GM12878 (cell line): ENCODE measurements at regions not wholly inside any gene's neighbourhood (a gene's known extent, or its start where the extent isn't known, plus 50 kb on each side); places are given as distances from the start of the nearest gene placed in this dataset.

Source experiments
- ATAC-seq: fragments of 200-7000 bp; cut with Tn5 transposase; 3 replicates; pipeline ENCODE4 v1.9.1; 2020; ENCODE audit warnings: mild to moderate bottlenecking, moderate library complexity
- BruUV-seq: library from RNA; stranded (reverse); fragments of 400-500 nt; replicated peaks from 2 replicates; lab custom pipeline; 2021; lab: Mats Ljungman, UMichigan
- CTCF ChIA-PET: fragments of 300-600 bp; sonication (Branson Sonifier 250); formaldehyde crosslinking; extraction: SDS; loops from one replicate; lab custom pipeline; 2021; ENCODE audit warnings: inconsistent platforms; lab: Yijun Ruan, JAX
- POLR2A ChIA-PET: fragments of 350-600 bp; formaldehyde crosslinking; extraction: SDS; loops from one replicate; lab custom pipeline; 2021; ENCODE audit warnings: inconsistent platforms; lab: Charles Lee
- RAD21 ChIA-PET: fragments of 300-600 bp; sonication (Branson Sonifier 250); formaldehyde crosslinking; loops from one replicate; lab custom pipeline; 2023; ENCODE audit warnings: antibody characterized with exemption; ENCODE audit not compliant: unreplicated experiment; lab: Charles Lee
- SMC1A ChIA-PET: fragments of 300-600 bp; sonication (Branson Sonifier 250); formaldehyde crosslinking; loops from one replicate; lab custom pipeline; 2023; ENCODE audit not compliant: unreplicated experiment, uncharacterized antibody; lab: Charles Lee
- DNase-seq: peaks from one replicate; pipeline ENCODE4 v3.0.0-alpha.2; 2011; ENCODE audit warnings: low read depth, low spot score
- FAIRE-seq: peaks from 3 replicates; lab custom pipeline; 2011; peaks lifted over from hg19 to GRCh38; lab: Jason Lieb, UNC
- H2AFZ ChIP-seq: 2 replicates; pipeline ENCODE4 v1.6.0; 2011; ENCODE audit warnings: low read depth, low read length, control low read depth; ENCODE audit not compliant: control insufficient read depth
- H3K27ac ChIP-seq: 2 replicates; pipeline ENCODE4 v1.5.1; 2011; ENCODE audit warnings: control low read depth; ENCODE audit not compliant: control insufficient read depth, insufficient read depth
- H3K27me3 ChIP-seq, 2 experiments: replicated peaks in 1 of 2; 2 replicates each; pipeline versions ENCODE4 v1.6.0 to v1.6.1; 2011; ENCODE audit warnings: low read length in 1 of 2; ENCODE audit not compliant: control insufficient read depth in 2 of 2, insufficient read depth in 2 of 2
- H3K36me3 ChIP-seq, 2 experiments: 2 replicates each; pipeline ENCODE4 v1.5.1; 2011; ENCODE audit warnings: low read length in 1 of 2; ENCODE audit not compliant: control insufficient read depth in 2 of 2, insufficient read depth in 2 of 2
- H3K4me1 ChIP-seq: 2 replicates; pipeline ENCODE4 v1.6.1; 2011; ENCODE audit warnings: mild to moderate bottlenecking, low read length, moderate library complexity, mixed read lengths; ENCODE audit not compliant: control insufficient read depth, insufficient read depth
- H3K4me2 ChIP-seq: 2 replicates; pipeline ENCODE4 v1.6.0; 2011; ENCODE audit warnings: control low read depth; ENCODE audit not compliant: control insufficient read depth, insufficient read depth
- H3K4me3 ChIP-seq: fragments of 200-600 bp; sonication (generic); 2 replicates; pipeline ENCODE4 v1.5.1; 2016
- H3K79me2 ChIP-seq: 2 replicates; pipeline ENCODE4 v1.6.0; 2011; ENCODE audit warnings: low read length; ENCODE audit not compliant: control insufficient read depth, insufficient read depth
- H3K9ac ChIP-seq: 2 replicates; pipeline ENCODE4 v1.8.0; 2011; ENCODE audit warnings: low read length, control low read depth, mixed read lengths; ENCODE audit not compliant: control insufficient read depth, insufficient read depth
- H3K9me3 ChIP-seq: replicated peaks from 3 replicates; pipeline ENCODE4 v1.5.1; 2011; ENCODE audit warnings: mild to moderate bottlenecking, low read length; ENCODE audit not compliant: control insufficient read depth, insufficient read depth
- H4K20me1 ChIP-seq: 2 replicates; pipeline ENCODE4 v1.6.0; 2011; ENCODE audit not compliant: control insufficient read depth, insufficient read depth
- ASH2L ChIP-seq: fragments of 300-600, 200-600 bp; sonication (generic); IDR thresholded peaks from 2 replicates; pipeline ENCODE4 v1.6.1; 2017; ENCODE audit warnings: low read depth, mild to moderate bottlenecking, borderline replicate concordance
- BCLAF1 ChIP-seq: fragments of 450-650 bp; IDR thresholded peaks from 2 replicates; pipeline ENCODE4 v1.6.1; 2017; ENCODE audit warnings: antibody characterized with exemption, mild to moderate bottlenecking, moderate library complexity
- CHD1 ChIP-seq: IDR thresholded peaks from 2 replicates; pipeline ENCODE4 v1.6.1; 2012; ENCODE audit warnings: low read depth, low read length, improper control_type of control experiment
- CHD2 ChIP-seq: IDR thresholded peaks from 2 replicates; pipeline ENCODE4 v1.6.1; 2011; ENCODE audit warnings: low read depth, low read length, improper control_type of control experiment, borderline replicate concordance
- ESRRA ChIP-seq: IDR thresholded peaks from 2 replicates; pipeline ENCODE4 v1.6.1; 2012; ENCODE audit warnings: mild to moderate bottlenecking, low read length, improper control_type of control experiment
- IRF3 ChIP-seq: fragments of 450-650 bp; IDR thresholded peaks from 2 replicates; pipeline ENCODE4 v1.6.1; 2014; ENCODE audit warnings: mild to moderate bottlenecking
- LARP7 ChIP-seq: fragments of 450-650 bp; IDR thresholded peaks from 2 replicates; pipeline ENCODE4 v1.6.1; 2017; ENCODE audit warnings: mild to moderate bottlenecking
- MEF2A ChIP-seq: IDR thresholded peaks from 2 replicates; pipeline ENCODE4 v1.6.1; 2011; ENCODE audit warnings: low read depth, mild to moderate bottlenecking, low read length, moderate library complexity; ENCODE audit not compliant: insufficient read depth
- MEF2B ChIP-seq: fragments of 450-650 bp; IDR thresholded peaks from 2 replicates; pipeline ENCODE4 v1.6.1; 2018; ENCODE audit warnings: mild to moderate bottlenecking, moderate library complexity; ENCODE audit not compliant: partially characterized antibody, poor library complexity, severe bottlenecking
- MLLT1 ChIP-seq: fragments of 450-650 bp; IDR thresholded peaks from 2 replicates; pipeline ENCODE4 v1.6.1; 2016; ENCODE audit warnings: mild to moderate bottlenecking
- NFXL1 ChIP-seq: fragments of 450-650 bp; IDR thresholded peaks from 2 replicates; pipeline ENCODE4 v1.6.1; 2017; ENCODE audit warnings: antibody characterized with exemption, mild to moderate bottlenecking, borderline replicate concordance
- NFYB ChIP-seq: IDR thresholded peaks from 2 replicates; pipeline ENCODE4 v1.6.1; 2011; ENCODE audit warnings: low read depth, mild to moderate bottlenecking, low read length, improper control_type of control experiment, moderate library complexity; ENCODE audit not compliant: insufficient read depth
- POU2F2 ChIP-seq: IDR thresholded peaks from 3 replicates; pipeline ENCODE4 v1.6.1; 2011; ENCODE audit warnings: low read depth, mild to moderate bottlenecking, low read length, borderline replicate concordance
- SKIL ChIP-seq: fragments of 450-650 bp; IDR thresholded peaks from 2 replicates; pipeline ENCODE4 v1.6.1; 2017; ENCODE audit warnings: mild to moderate bottlenecking, low read depth, inconsistent platforms; ENCODE audit not compliant: poor library complexity, severe bottlenecking
- STAT1 ChIP-seq: fragments of 450-650 bp; conservative IDR thresholded peaks from 2 replicates; pipeline ENCODE4 v1.6.1; 2014; ENCODE audit warnings: antibody characterized with exemption, mild to moderate bottlenecking
- STAT3 ChIP-seq: IDR thresholded peaks from 2 replicates; pipeline ENCODE4 v1.6.1; 2011; ENCODE audit warnings: low read depth, low read length, improper control_type of control experiment
- WRNIP1 ChIP-seq: IDR thresholded peaks from 2 replicates; pipeline ENCODE4 v1.6.1; 2011; ENCODE audit warnings: low read depth, low read length, improper control_type of control experiment, borderline replicate concordance
- ZNF217 ChIP-seq: fragments of 450-650 bp; IDR thresholded peaks from 2 replicates; pipeline ENCODE4 v1.6.1; 2017; ENCODE audit warnings: antibody characterized with exemption, mild to moderate bottlenecking
- ZNF622 ChIP-seq: fragments of 450-650 bp; IDR thresholded peaks from 2 replicates; pipeline ENCODE4 v1.6.1; 2017; ENCODE audit warnings: mild to moderate bottlenecking, inconsistent platforms
- ZSCAN29 ChIP-seq: fragments of 450-650 bp; IDR thresholded peaks from 2 replicates; pipeline ENCODE4 v1.6.1; 2017; ENCODE audit warnings: mild to moderate bottlenecking, moderate library complexity
- WGBS: methylation state at CpG from one replicate; pipeline ENCODE4 v1.1.6; 2016; ENCODE audit warnings: low lambda C conversion rate; ENCODE audit not compliant: insufficient replicate concordance, insufficient coverage; ENCODE audit errors: missing lambda C conversion rate; 5-methylcytosine and 5-hydroxymethylcytosine counted together
- in situ Hi-C: fragments of 300-500 bp; cut with MboI; formaldehyde crosslinking; loops from 9 replicates; pipeline ENCODE4 v1.14.3; 2018; ENCODE audit warnings: mixed read lengths
- intact Hi-C: fragments of 100-400 bp; cut with micrococcal nuclease; formaldehyde crosslinking; loops from one replicate; pipeline ENCODE4 v1.14.2; 2022; ENCODE audit not compliant: unreplicated experiment

- H4K20me1 ChIP-seq: no peaks in the 10 kb centered on the region
- TF ChIP-seq LARP7 (no peak), STAT1 (no peak), MLLT1 (no peak), ESRRA (no peak), ZNF622 (no peak), MEF2A (no peak), POU2F2 (no peak), BCLAF1 (no peak), IRF3 (no peak), NFXL1 (no peak), SKIL (no peak), CHD1 (no peak), STAT3 (no peak), ZNF217 (no peak), ZSCAN29 (no peak), CHD2 (no peak), WRNIP1 (no peak), MEF2B (no peak), NFYB (no peak), ASH2L (no peak)
- no peak overlapping the region for H3K4me3 ChIP-seq
- CTCF ChIA-PET: no interaction called here
- ATAC-seq (no peak), DNase-seq (no peak), FAIRE-seq (no peak)
- no peak overlapping the region for H3K9ac ChIP-seq
- POLR2A ChIA-PET: no interaction called here
- SMC1A ChIA-PET: no interaction called here
- no peaks in the 10 kb centered on the region for H3K27me3 ChIP-seq
- no peak overlapping the region for H2AFZ ChIP-seq
- H3K79me2 ChIP-seq: no peaks in the 10 kb centered on the region
- no peak overlapping the region for H3K27ac ChIP-seq
- H3K4me1 ChIP-seq: no peaks in the 10 kb centered on the region
- BruUV-seq: no TSS peak
- in situ Hi-C loops: no loop called here
- H3K9me3 ChIP-seq: no peaks in the 10 kb centered on the region
- 0% methylated on average over 2 of the region's 2 CpGs for WGBS
- H3K4me2 ChIP-seq: no peak overlapping the region
- intact Hi-C loops: no loop called here
- RAD21 ChIA-PET: no interaction called here
- H3K36me3 ChIP-seq: no peaks in the 10 kb centered on the region
Observed at GRCh38 chr11:109329716-109330115, 92.3 kb upstream of the C11orf87 start.
